K562 (cell line): ENCODE measurements at regions not wholly inside any gene's neighbourhood (a gene's known extent, or its start where the extent isn't known, plus 50 kb on each side); places are given as distances from the start of the nearest gene placed in this dataset.
"Not testable (repeated sequence)": the region's sequence is repeated elsewhere in the genome, so short reads cannot be mapped to it uniquely, and the experiment has no call there.

Source experiments
- ATAC-seq: fragments of 200-7000 bp; cut with Tn5 transposase; 3 replicates; pipeline ENCODE4 v1.9.1; 2020; ENCODE audit warnings: moderate library complexity
- BruUV-seq: library from RNA; stranded (reverse); fragments of 400-500 nt; replicated peaks from 2 replicates; lab custom pipeline; 2021; lab: Mats Ljungman, UMichigan
- CTCF ChIA-PET: fragments of 300-600 bp; formaldehyde crosslinking; extraction: SDS; loops from one replicate; lab custom pipeline; 2021; ENCODE audit warnings: low intra/inter-chr PET ratio; lab: Yijun Ruan, JAX
- POLR2A ChIA-PET: fragments of 300-600, 350-650 bp; sonication (Branson Sonifier 250); formaldehyde crosslinking; extraction: SDS; loops from one replicate; lab custom pipeline; 2021; ENCODE audit warnings: antibody characterized with exemption, inconsistent platforms; lab: Yijun Ruan, JAX
- DNase-seq, 4 experiments: peaks; one replicate each; pipeline versions ENCODE4 v3.0.0 to v3.0.0-alpha.2; 2011 to 2018; ENCODE audit warnings: low spot score in 3 of 4, mixed read lengths in 3 of 4; ENCODE audit errors: extremely low read depth in 1 of 4
- FAIRE-seq: peaks from 2 replicates; lab custom pipeline; 2011; peaks lifted over from hg19 to GRCh38; lab: Jason Lieb, UNC
- H2AFZ ChIP-seq: 2 replicates; pipeline ENCODE4 v1.6.0; 2011; ENCODE audit warnings: low read depth, low read length, control low read depth, inconsistent platforms
- H3K27ac ChIP-seq: fragments of 200-600 bp; 3 replicates; pipeline ENCODE4 v1.8.0; 2011; ENCODE audit warnings: low read depth, mild to moderate bottlenecking, control low read depth, inconsistent platforms, low read length, moderate library complexity, mixed read lengths; ENCODE audit errors: extremely low read depth
- H3K27me3 ChIP-seq, 2 experiments: fragments of 300-600 bp in 1 of 2; 2 replicates in 1 of 2; 3 replicates in 1 of 2; pipeline versions ENCODE4 v1.6.0 to v1.8.0; 2011; ENCODE audit warnings: inconsistent platforms in 2 of 2, low read length in 2 of 2, mild to moderate bottlenecking in 1 of 2, mixed read lengths in 1 of 2, moderate library complexity in 1 of 2; ENCODE audit not compliant: control insufficient read depth in 2 of 2, insufficient read depth in 2 of 2
- H3K36me3 ChIP-seq: fragments of 300-600 bp; 3 replicates; pipeline ENCODE4 v1.8.0; 2011; ENCODE audit warnings: mild to moderate bottlenecking, low read length, inconsistent platforms; ENCODE audit not compliant: control insufficient read depth, insufficient read depth
- H3K4me1 ChIP-seq, 2 experiments: fragments of 200-600 bp in 1 of 2; replicated peaks in 1 of 2; 2 replicates in 1 of 2; 3 replicates in 1 of 2; pipeline versions ENCODE4 v1.5.1 to v1.8.0; 2011; ENCODE audit warnings: inconsistent platforms in 2 of 2, low read length in 2 of 2, mild to moderate bottlenecking in 1 of 2, mixed read lengths in 1 of 2, moderate library complexity in 1 of 2; ENCODE audit not compliant: control insufficient read depth in 2 of 2, insufficient read depth in 2 of 2
- H3K4me2 ChIP-seq: 2 replicates; pipeline ENCODE4 v1.6.1; 2011; ENCODE audit warnings: low read length, control low read depth, inconsistent platforms, mixed read lengths; ENCODE audit not compliant: insufficient read depth
- H3K4me3 ChIP-seq: fragments of 200-600 bp; sonication (generic), shearing (Covaris generic); 2 replicates; pipeline ENCODE4 v1.5.1; 2016; ENCODE audit warnings: control low read depth, inconsistent platforms
- H3K79me2 ChIP-seq: fragments of 200-600 bp; 3 replicates; pipeline ENCODE4 v1.8.0; 2011; ENCODE audit warnings: low read length, inconsistent platforms; ENCODE audit not compliant: control insufficient read depth, insufficient read depth
- H3K9ac ChIP-seq, 2 experiments: 2 replicates each; pipeline versions ENCODE4 v1.6.0 to v1.6.1; 2011; ENCODE audit warnings: low read depth in 2 of 2, low read length in 2 of 2, control low read depth in 1 of 2, inconsistent platforms in 1 of 2, mild to moderate bottlenecking in 1 of 2, mixed read lengths in 1 of 2; ENCODE audit not compliant: insufficient read depth in 1 of 2
- H3K9me1 ChIP-seq: one replicate; pipeline ENCODE4 v1.6.0; 2011; ENCODE audit warnings: inconsistent platforms, mild to moderate bottlenecking, low read length, moderate library complexity; ENCODE audit not compliant: control insufficient read depth, insufficient read depth
- H3K9me3 ChIP-seq: replicated peaks from 2 replicates; pipeline ENCODE4 v1.5.1; 2011; ENCODE audit warnings: low read depth, low read length, inconsistent platforms; ENCODE audit not compliant: control insufficient read depth, insufficient read depth
- H4K20me1 ChIP-seq: replicated peaks from 2 replicates; pipeline ENCODE4 v1.6.1; 2011; ENCODE audit warnings: low read length, inconsistent platforms, mixed read lengths; ENCODE audit not compliant: control insufficient read depth, insufficient read depth
- WGBS: fragments of 100-300 bp; shearing (Covaris generic); methylation state at CpG from one replicate; pipeline ENCODE4 v1.1.6; 2016; ENCODE audit warnings: low coverage, mixed read lengths; ENCODE audit not compliant: insufficient coverage; ENCODE audit errors: missing lambda C conversion rate; 5-methylcytosine and 5-hydroxymethylcytosine counted together
- in situ Hi-C: fragments of 300-500 bp; cut with MboI; formaldehyde crosslinking; loops from 4 replicates; pipeline ENCODE4 v1.15.0; 2018; ENCODE audit warnings: inconsistent platforms, mixed read lengths
- intact Hi-C: fragments of 100-400 bp; cut with micrococcal nuclease; formaldehyde crosslinking; loops from 2 replicates; pipeline ENCODE4 v1.14.2; 2022

DNA sequence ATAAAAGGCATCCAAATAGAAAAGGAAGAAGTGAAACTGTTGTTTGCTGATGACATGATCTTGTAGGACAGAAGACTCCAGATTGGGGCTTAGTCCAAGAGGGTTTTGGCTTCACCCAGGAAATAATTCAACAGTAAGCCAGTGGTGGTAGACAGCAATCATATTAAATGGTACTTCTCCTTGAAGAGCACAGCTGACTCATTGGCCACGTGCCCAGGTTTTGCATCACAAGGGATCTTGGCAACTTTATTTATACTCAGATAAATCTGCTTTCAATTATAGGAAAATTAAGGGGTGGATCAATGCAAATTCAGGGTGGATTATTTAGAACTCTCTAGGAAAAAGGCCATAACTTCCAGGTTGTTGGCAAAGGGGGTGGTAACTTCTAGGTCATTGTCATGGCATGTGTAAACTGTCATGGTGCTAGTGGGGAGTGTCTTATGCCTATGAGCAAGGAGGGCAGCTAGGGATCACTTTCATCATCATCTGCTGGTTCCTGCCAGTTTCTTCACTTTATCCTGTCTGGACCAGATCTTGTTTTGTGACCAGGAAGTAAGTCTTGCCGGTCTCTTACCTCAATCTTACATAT, 148.0 kb downstream of the ZNF37A start:
- in situ Hi-C loops, ATAC-seq, BruUV-seq: not testable (repeated sequence)

DNA sequence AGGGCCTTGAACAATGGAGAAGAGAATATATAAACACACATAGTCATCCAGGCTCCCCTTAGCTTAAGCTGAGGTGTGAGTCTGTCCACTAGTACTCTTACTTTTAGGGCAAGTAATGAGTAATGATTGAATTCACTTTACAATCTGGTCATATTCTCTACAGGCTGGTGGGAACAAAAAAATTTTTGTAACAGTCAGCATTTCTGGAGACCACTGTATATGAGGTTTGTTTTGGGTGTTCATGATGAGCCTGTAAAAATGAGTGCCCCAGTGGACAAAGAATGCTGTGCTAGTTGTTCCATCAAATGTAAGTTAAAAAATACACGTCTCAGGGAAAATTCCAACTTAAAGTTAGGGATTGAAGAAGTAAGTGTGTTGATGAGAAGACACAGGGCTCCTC, 154.0 kb downstream of the ZNF37A start:
- FAIRE-seq, intact Hi-C loops, H3K4me1 ChIP-seq, CTCF ChIA-PET, in situ Hi-C loops, H3K27ac ChIP-seq, DNase-seq, H3K36me3 ChIP-seq, H3K4me2 ChIP-seq, H3K9me3 ChIP-seq, POLR2A ChIA-PET, H3K79me2 ChIP-seq, H3K9me1 ChIP-seq, H4K20me1 ChIP-seq, BruUV-seq, ATAC-seq, H2AFZ ChIP-seq, H3K4me3 ChIP-seq, H3K9ac ChIP-seq, H3K27me3 ChIP-seq: not testable (repeated sequence)
- 0% methylated on average over 1 of the region's 1 CpG for WGBS

More for the DNA sequence above, 148.0 kb downstream of the ZNF37A start:
- H4K20me1 ChIP-seq, POLR2A ChIA-PET, H3K27me3 ChIP-seq, H2AFZ ChIP-seq, H3K79me2 ChIP-seq, H3K4me2 ChIP-seq, H3K36me3 ChIP-seq, H3K4me1 ChIP-seq, intact Hi-C loops, H3K9ac ChIP-seq, DNase-seq, H3K9me3 ChIP-seq, FAIRE-seq, H3K4me3 ChIP-seq, CTCF ChIA-PET, H3K27ac ChIP-seq, H3K9me1 ChIP-seq: not testable (repeated sequence)
- WGBS = 0% methylated on average over 2 of the region's 2 CpGs

DNA sequence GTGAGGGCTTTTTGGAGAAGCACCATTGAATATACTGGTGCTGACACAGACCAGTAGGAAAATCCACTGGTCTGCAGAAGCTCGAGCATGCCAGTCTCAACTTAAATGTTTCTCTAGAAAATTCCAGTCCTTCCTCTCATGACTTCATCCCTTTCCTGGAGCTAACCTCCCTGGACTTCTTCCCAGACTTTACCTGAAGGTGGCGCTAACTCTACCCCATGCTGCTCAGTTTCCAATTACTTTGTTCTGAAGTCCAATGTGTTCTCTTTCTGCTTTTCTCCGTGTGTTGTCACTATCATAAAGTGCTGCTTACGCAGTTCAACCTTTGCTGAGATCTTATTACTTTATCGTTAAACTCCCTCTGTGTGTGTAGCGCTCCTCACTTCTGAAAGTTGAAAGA, 158.4 kb downstream of the ZNF37A start:
- H2AFZ ChIP-seq, H4K20me1 ChIP-seq, in situ Hi-C loops, H3K9me3 ChIP-seq, H3K4me1 ChIP-seq, BruUV-seq, H3K36me3 ChIP-seq, H3K4me3 ChIP-seq, H3K27ac ChIP-seq, H3K79me2 ChIP-seq, ATAC-seq, H3K4me2 ChIP-seq, H3K9ac ChIP-seq, CTCF ChIA-PET, intact Hi-C loops, POLR2A ChIA-PET, DNase-seq, H3K9me1 ChIP-seq, H3K27me3 ChIP-seq: not testable (repeated sequence)
- 13% methylated on average over 3 of the region's 6 CpGs for WGBS
- FAIRE-seq = peak; percentile 6
